H1 (cell line): ENCODE measurements at regions not wholly inside any gene's neighbourhood (a gene's known extent, or its start where the extent isn't known, plus 50 kb on each side); places are given as distances from the start of the nearest gene placed in this dataset.

Experiments used
- CTCF ChIA-PET: fragments of 300-600 bp; sonication (Branson Sonifier 250); formaldehyde crosslinking; loops from one replicate; lab custom pipeline; 2021; ENCODE audit not compliant: partially characterized antibody; lab: Charles Lee
- POLR2A ChIA-PET: fragments of 300-600 bp; sonication (Branson Sonifier 250); formaldehyde crosslinking; loops from one replicate; lab custom pipeline; 2021; ENCODE audit warnings: inconsistent platforms; ENCODE audit not compliant: partially characterized antibody; lab: Charles Lee
- DNase-seq, 2 experiments: peaks; one replicate each; pipeline versions ENCODE4 v3.0.0 to v3.0.0-alpha.2; 2010 to 2022; ENCODE audit warnings: low spot score in 2 of 2, low read depth in 1 of 2, mixed read lengths in 1 of 2
- FAIRE-seq: peaks from 2 replicates; lab custom pipeline; 2011; peaks lifted over from hg19 to GRCh38; lab: Jason Lieb, UNC
- H2AFZ ChIP-seq: 2 replicates; pipeline ENCODE4 v1.8.1; 2012; ENCODE audit warnings: low read length, inconsistent platforms
- H2AK5ac ChIP-seq: 2 replicates; pipeline ENCODE4 v1.6.1; 2013; ENCODE audit warnings: low read depth, low read length
- H2BK120ac ChIP-seq: replicated peaks from 2 replicates; pipeline ENCODE3; 2013; ENCODE audit warnings: low read depth, low read length, inconsistent platforms
- H2BK12ac ChIP-seq: 2 replicates; pipeline ENCODE4 v1.6.1; 2013; ENCODE audit warnings: low read depth, low read length
- H2BK15ac ChIP-seq: 2 replicates; pipeline ENCODE4 v1.6.1; 2013; ENCODE audit warnings: low read length
- H2BK20ac ChIP-seq: 2 replicates; pipeline ENCODE4 v1.6.1; 2013; ENCODE audit warnings: low read length
- H2BK5ac ChIP-seq: 2 replicates; pipeline ENCODE4 v1.6.1; 2013; ENCODE audit warnings: low read depth, low read length
- H3K14ac ChIP-seq: 2 replicates; pipeline ENCODE4 v1.6.1; 2013; ENCODE audit warnings: inconsistent platforms; ENCODE audit not compliant: insufficient read length
- H3K18ac ChIP-seq: 2 replicates; pipeline ENCODE4 v1.6.1; 2013; ENCODE audit warnings: low read length; ENCODE audit errors: extremely low read depth
- H3K23ac ChIP-seq: 2 replicates; pipeline ENCODE4 v1.6.1; 2013; ENCODE audit warnings: inconsistent platforms; ENCODE audit not compliant: insufficient read length
- H3K23me2 ChIP-seq: 2 replicates; pipeline ENCODE4 v1.6.1; 2013; ENCODE audit warnings: low read depth, low read length
- H3K27ac ChIP-seq: 2 replicates; pipeline ENCODE4 v1.6.1; 2011; ENCODE audit warnings: low read depth, low read length, inconsistent platforms
- H3K27me3 ChIP-seq, 4 experiments: replicated peaks in 1 of 4; 1 replicate in 1 of 4; 2 replicates in 3 of 4; pipeline versions ENCODE4 v1.6.1 to v1.8.1; 2011 to 2013; ENCODE audit warnings: low read length in 3 of 4, mild to moderate bottlenecking in 3 of 4, inconsistent platforms in 2 of 4, mixed read lengths in 2 of 4, moderate library complexity in 1 of 4; ENCODE audit not compliant: control insufficient read depth in 3 of 4, insufficient read depth in 3 of 4; ENCODE audit errors: extremely low read depth in 1 of 4
- H3K36me3 ChIP-seq, 4 experiments: 2 replicates each; pipeline versions ENCODE4 v1.6.1 to v1.8.1; 2011 to 2013; ENCODE audit warnings: mild to moderate bottlenecking in 4 of 4, low read length in 3 of 4, moderate library complexity in 2 of 4, control low read depth in 1 of 4, inconsistent platforms in 1 of 4; ENCODE audit not compliant: insufficient read depth in 4 of 4, control insufficient read depth in 2 of 4
- H3K4ac ChIP-seq: replicated peaks from 2 replicates; pipeline ENCODE3; 2013; ENCODE audit warnings: low read length, low read depth, mixed read lengths, inconsistent platforms; ENCODE audit not compliant: insufficient read length
- H3K4me1 ChIP-seq, 4 experiments: replicated peaks in 1 of 4; 1 replicate in 1 of 4; 2 replicates in 3 of 4; pipeline versions ENCODE4 v1.6.1 to v1.8.1; 2011 to 2013; ENCODE audit warnings: low read length in 3 of 4, inconsistent platforms in 2 of 4, mixed read lengths in 1 of 4; ENCODE audit not compliant: insufficient read depth in 4 of 4, control insufficient read depth in 3 of 4
- H3K4me2 ChIP-seq, 2 experiments: 2 replicates each; pipeline versions ENCODE4 v1.6.1 to v1.8.1; 2011 to 2013; ENCODE audit warnings: low read depth in 2 of 2, low read length in 2 of 2, control low read depth in 1 of 2, inconsistent platforms in 1 of 2, mild to moderate bottlenecking in 1 of 2; ENCODE audit not compliant: insufficient read depth in 1 of 2
- H3K4me3 ChIP-seq, 4 experiments: fragments of 200-600, 300-600 bp in 1 of 4; sonication (generic), shearing (Covaris generic), sonication (Bioruptor Twin) in 1 of 4; 2 replicates each; pipeline versions ENCODE4 v1.5.1 to v1.8.1; 2011 to 2016; ENCODE audit warnings: low read length in 4 of 4, low read depth in 3 of 4, control low read depth in 2 of 4, inconsistent platforms in 2 of 4, mild to moderate bottlenecking in 2 of 4, mixed read lengths in 1 of 4, moderate library complexity in 1 of 4; ENCODE audit not compliant: insufficient read depth in 2 of 4; ENCODE audit errors: extremely low read depth in 1 of 4
- H3K56ac ChIP-seq: replicated peaks from 2 replicates; pipeline ENCODE3; 2013; ENCODE audit warnings: low read depth, mild to moderate bottlenecking, mixed read lengths, low read length, inconsistent platforms; ENCODE audit not compliant: insufficient read length
- H3K79me1 ChIP-seq: 2 replicates; pipeline ENCODE4 v1.6.1; 2013; ENCODE audit warnings: low read depth, low read length, control low read depth
- H3K79me2 ChIP-seq, 2 experiments: 2 replicates each; pipeline versions ENCODE4 v1.6.1 to v1.8.1; 2012 to 2013; ENCODE audit warnings: low read length in 2 of 2, mild to moderate bottlenecking in 2 of 2, inconsistent platforms in 1 of 2; ENCODE audit not compliant: insufficient read depth in 2 of 2, control insufficient read depth in 1 of 2
- H3K9ac ChIP-seq, 4 experiments: replicated peaks in 1 of 4; 1 replicate in 1 of 4; 2 replicates in 3 of 4; pipeline versions ENCODE4 v1.6.1 to v1.8.1; 2011 to 2013; ENCODE audit warnings: low read depth in 3 of 4, low read length in 3 of 4, control low read depth in 2 of 4, mild to moderate bottlenecking in 2 of 4, moderate library complexity in 2 of 4, inconsistent platforms in 1 of 4; ENCODE audit errors: extremely low read depth in 1 of 4
- H3K9me3 ChIP-seq, 2 experiments: 2 replicates each; pipeline versions ENCODE4 v1.6.1 to v1.8.1; 2012 to 2013; ENCODE audit warnings: mild to moderate bottlenecking in 2 of 2, moderate library complexity in 2 of 2, control low read depth in 1 of 2, inconsistent platforms in 1 of 2, low read depth in 1 of 2, low read length in 1 of 2, mixed read lengths in 1 of 2; ENCODE audit not compliant: insufficient read depth in 2 of 2
- H4K20me1 ChIP-seq, 2 experiments: replicated peaks in 1 of 2; 2 replicates each; pipeline versions ENCODE3 to v1.8.1; 2011 to 2013; ENCODE audit warnings: inconsistent platforms in 2 of 2, low read length in 2 of 2, mild to moderate bottlenecking in 1 of 2; ENCODE audit not compliant: insufficient read depth in 2 of 2, control insufficient read depth in 1 of 2
- H4K5ac ChIP-seq: 2 replicates; pipeline ENCODE4 v1.6.1; 2013; ENCODE audit warnings: low read length, low read depth, mixed read lengths, inconsistent platforms; ENCODE audit not compliant: insufficient read length
- H4K8ac ChIP-seq: 2 replicates; pipeline ENCODE4 v1.8.0; 2013; ENCODE audit warnings: mild to moderate bottlenecking, moderate library complexity, low read length, inconsistent platforms; ENCODE audit not compliant: insufficient read depth; ENCODE audit errors: extremely low read depth
- H4K91ac ChIP-seq: replicated peaks from 2 replicates; pipeline ENCODE3; 2013; ENCODE audit warnings: low read length, mixed read lengths, inconsistent platforms; ENCODE audit not compliant: insufficient read length
- BACH1 ChIP-seq: IDR thresholded peaks from 2 replicates; pipeline ENCODE4 v1.6.1; 2012; ENCODE audit warnings: low read length, improper control_type of control experiment
- CEBPB ChIP-seq: IDR thresholded peaks from 2 replicates; pipeline ENCODE4 v1.6.1; 2012; ENCODE audit warnings: low read depth, low read length
- CHD1 ChIP-seq: IDR thresholded peaks from 2 replicates; pipeline ENCODE4 v1.6.1; 2012; ENCODE audit warnings: low read depth, low read length, improper control_type of control experiment
- CHD2 ChIP-seq: IDR thresholded peaks from 2 replicates; pipeline ENCODE4 v1.6.1; 2012; ENCODE audit warnings: low read length, improper control_type of control experiment
- CREB1 ChIP-seq: IDR thresholded peaks from 2 replicates; pipeline ENCODE4 v1.6.1; 2012; ENCODE audit warnings: inconsistent platforms
- EGR1 ChIP-seq: IDR thresholded peaks from 2 replicates; pipeline ENCODE4 v1.6.1; 2011; ENCODE audit warnings: low read depth, low read length, borderline replicate concordance
- EP300 ChIP-seq, 2 experiments: IDR thresholded peaks; 1 replicate in 1 of 2; 2 replicates in 1 of 2; pipeline ENCODE4 v1.6.1; 2011 to 2012; ENCODE audit warnings: low read depth in 2 of 2, low read length in 2 of 2, mild to moderate bottlenecking in 2 of 2, borderline replicate concordance in 1 of 2, inconsistent platforms in 1 of 2, moderate library complexity in 1 of 2
- FOSL1 ChIP-seq: IDR thresholded peaks from 2 replicates; pipeline ENCODE4 v1.6.1; 2011; ENCODE audit warnings: mild to moderate bottlenecking, low read depth, low read length, moderate library complexity; ENCODE audit not compliant: insufficient read depth
- JUN ChIP-seq: IDR thresholded peaks from 2 replicates; pipeline ENCODE4 v1.6.1; 2011; ENCODE audit warnings: low read depth, mild to moderate bottlenecking, improper control_type of control experiment, low read length
- JUND ChIP-seq: IDR thresholded peaks from 2 replicates; pipeline ENCODE4 v1.6.1; 2011; ENCODE audit warnings: mild to moderate bottlenecking, improper control_type of control experiment, low read length
- KDM5A ChIP-seq: fragments of 200-600 bp; IDR thresholded peaks from 2 replicates; pipeline ENCODE4 v1.7.1; 2012; ENCODE audit warnings: mild to moderate bottlenecking, low read length, inconsistent platforms, mixed read lengths
- NRF1 ChIP-seq: IDR thresholded peaks from 2 replicates; pipeline ENCODE4 v1.6.1; 2011; ENCODE audit warnings: mild to moderate bottlenecking, low read depth, low read length, improper control_type of control experiment
- RBBP5 ChIP-seq: IDR thresholded peaks from 2 replicates; pipeline ENCODE4 v1.7.1; 2012; ENCODE audit warnings: low read depth, mild to moderate bottlenecking, inconsistent platforms, low read length, moderate library complexity, borderline replicate concordance
- SAP30 ChIP-seq: fragments of 300-600 bp; sonication (generic); IDR thresholded peaks from 2 replicates; pipeline ENCODE4 v1.7.1; 2012; ENCODE audit warnings: low read length, moderate library complexity, mild to moderate bottlenecking, inconsistent platforms; ENCODE audit not compliant: insufficient read depth, insufficient replicate concordance
- SIX5 ChIP-seq: IDR thresholded peaks from 2 replicates; pipeline ENCODE4 v1.6.1; 2011; ENCODE audit warnings: mild to moderate bottlenecking, low read depth, low read length
- SP1 ChIP-seq: IDR thresholded peaks from 2 replicates; pipeline ENCODE4 v1.6.1; 2011; ENCODE audit warnings: low read depth, low read length
- TBP ChIP-seq: IDR thresholded peaks from 2 replicates; pipeline ENCODE4 v1.6.1; 2011; ENCODE audit warnings: low read depth, low read length, improper control_type of control experiment
- TCF12 ChIP-seq: IDR thresholded peaks from 2 replicates; pipeline ENCODE4 v1.6.1; 2011; ENCODE audit warnings: low read depth, mild to moderate bottlenecking, low read length
- WGBS, 2 experiments: shearing (Covaris generic) in 1 of 2; methylation state at CpG; one replicate each; pipeline versions ENCODE4 v1.1.6 to v1.1.7; 2013 to 2015; ENCODE audit warnings: low lambda C conversion rate in 2 of 2, mixed read lengths in 2 of 2, inconsistent platforms in 1 of 2, low coverage in 1 of 2, missing lambda C conversion rate in 1 of 2; ENCODE audit not compliant: insufficient replicate concordance in 2 of 2, insufficient coverage in 1 of 2, insufficient read length in 1 of 2; ENCODE audit errors: extremely low coverage in 1 of 2, missing lambda C conversion rate in 1 of 2; 5-methylcytosine and 5-hydroxymethylcytosine counted together

DNA sequence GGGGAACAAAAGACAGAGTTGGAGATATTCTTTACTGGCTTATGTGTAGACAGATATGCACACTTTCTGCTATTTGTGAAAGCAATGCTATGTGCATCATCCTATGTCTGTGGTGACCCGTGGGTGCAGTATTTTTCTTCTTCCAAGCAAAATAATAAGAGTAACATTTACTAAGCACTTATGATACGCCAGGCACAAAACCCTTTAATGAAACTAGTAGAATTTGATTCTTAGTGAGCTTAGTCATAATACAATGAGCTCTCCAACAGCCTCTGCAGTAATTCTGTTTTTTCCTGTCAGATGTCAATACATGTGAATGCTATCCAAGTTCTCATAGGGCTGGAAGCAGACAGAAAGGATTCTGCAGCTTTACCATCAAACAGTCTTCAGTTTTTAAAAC, 130.6 kb downstream of the RAD51AP2 start:
- Histone ChIP-seq H3K9me3 (no peaks in the 10 kb centered on the region), H3K56ac (no peak overlapping the region), H3K4me2 (no peak overlapping the region), H2BK12ac (no peak overlapping the region), H2BK15ac (no peak overlapping the region), H3K23ac (no peak overlapping the region), H3K9ac (no peak overlapping the region), H2AK5ac (no peak overlapping the region), H4K91ac (no peak overlapping the region), H3K27me3 (no peaks in the 10 kb centered on the region), H3K4me3 (no peak overlapping the region), H3K18ac (no peak overlapping the region), H4K20me1 (no peaks in the 10 kb centered on the region), H3K23me2 (no peaks in the 10 kb centered on the region), H2BK5ac (no peak overlapping the region), H2BK20ac (no peak overlapping the region), H3K27ac (no peak overlapping the region), H2AFZ (no peak overlapping the region), H3K79me1 (no peaks in the 10 kb centered on the region), H3K4ac (no peak overlapping the region), H3K79me2 (no peaks in the 10 kb centered on the region), H4K5ac (no peak overlapping the region), H2BK120ac (no peak overlapping the region), H4K8ac (no peak overlapping the region), H3K36me3 (no peaks in the 10 kb centered on the region), H3K4me1 (no peaks in the 10 kb centered on the region), H3K14ac (no peak overlapping the region)
- POLR2A ChIA-PET, result no interaction called here
- CTCF ChIA-PET, result interaction anchor here (0.6 to 0.8 kb wide), 2 partner anchors 12 to 98 kb away, joined by 3 read pairs; no protein-coding TSS in a partner anchor
- DNase-seq, result no peak
- 79% methylated on average over 2 of the region's 2 CpGs; no CpG with 5 or more reads in 1 of the 2 experiments for WGBS, 2 experiments
- FAIRE-seq, result no peak
- no peak for TF ChIP-seq SAP30
- TF ChIP-seq CHD2, result no peak
- TF ChIP-seq CHD1, result no peak
- no peak for TF ChIP-seq TBP
- TF ChIP-seq CREB1, result no peak
- no peak for TF ChIP-seq NRF1
- TF ChIP-seq BACH1, result no peak
- TF ChIP-seq JUND, result no peak
- TF ChIP-seq JUN, result no peak
- no peak for TF ChIP-seq KDM5A
- TF ChIP-seq SIX5, result no peak
- TF ChIP-seq EP300 (IDR thresholded peaks at IDR 0.05; ENCODE audit: borderline replicate concordance in 1 of 2, low read depth in 2 of 2, low read length in 2 of 2), result no peak
- no peak for TF ChIP-seq RBBP5
- no peak for TF ChIP-seq TCF12
- no peak for TF ChIP-seq SP1
- no peak for TF ChIP-seq CEBPB
- TF ChIP-seq EGR1, result no peak
- no peak for TF ChIP-seq FOSL1
